Kidney epithelial cell (primary cell): ENCODE measurements at regions not wholly inside any gene's neighbourhood (a gene's known extent, or its start where the extent isn't known, plus 50 kb on each side); places are given as distances from the start of the nearest gene placed in this dataset.

Source experiments
- DNase-seq: peaks from one replicate; pipeline ENCODE4 v3.0.0-alpha.2; 2010; ENCODE audit warnings: low read depth
- H3K27me3 ChIP-seq: 2 replicates; pipeline ENCODE4 v1.6.0; 2011; ENCODE audit warnings: low read length; ENCODE audit not compliant: control insufficient read depth, insufficient read depth
- H3K36me3 ChIP-seq: 2 replicates; pipeline ENCODE4 v1.5.1; 2011; ENCODE audit warnings: low read length; ENCODE audit not compliant: control insufficient read depth, insufficient read depth
- H3K4me3 ChIP-seq: 2 replicates; pipeline ENCODE4 v1.5.1; 2011; ENCODE audit warnings: low read depth, mild to moderate bottlenecking, control low read depth, low read length
- TF ChIP-seq, protein P1 (sequence below): IDR thresholded peaks from 2 replicates; pipeline ENCODE4 v1.5.1; 2011; ENCODE audit warnings: mild to moderate bottlenecking, moderate library complexity, low read length, control low read depth, inconsistent platforms; ENCODE audit not compliant: insufficient read depth, poor library complexity, severe bottlenecking

- no peak for DNase-seq
- Histone ChIP-seq H3K36me3 (no peaks in the 10 kb centered on the region), H3K4me3 (no peak overlapping the region), H3K27me3 (no peaks in the 10 kb centered on the region)
- TF ChIP-seq, protein P1, sequence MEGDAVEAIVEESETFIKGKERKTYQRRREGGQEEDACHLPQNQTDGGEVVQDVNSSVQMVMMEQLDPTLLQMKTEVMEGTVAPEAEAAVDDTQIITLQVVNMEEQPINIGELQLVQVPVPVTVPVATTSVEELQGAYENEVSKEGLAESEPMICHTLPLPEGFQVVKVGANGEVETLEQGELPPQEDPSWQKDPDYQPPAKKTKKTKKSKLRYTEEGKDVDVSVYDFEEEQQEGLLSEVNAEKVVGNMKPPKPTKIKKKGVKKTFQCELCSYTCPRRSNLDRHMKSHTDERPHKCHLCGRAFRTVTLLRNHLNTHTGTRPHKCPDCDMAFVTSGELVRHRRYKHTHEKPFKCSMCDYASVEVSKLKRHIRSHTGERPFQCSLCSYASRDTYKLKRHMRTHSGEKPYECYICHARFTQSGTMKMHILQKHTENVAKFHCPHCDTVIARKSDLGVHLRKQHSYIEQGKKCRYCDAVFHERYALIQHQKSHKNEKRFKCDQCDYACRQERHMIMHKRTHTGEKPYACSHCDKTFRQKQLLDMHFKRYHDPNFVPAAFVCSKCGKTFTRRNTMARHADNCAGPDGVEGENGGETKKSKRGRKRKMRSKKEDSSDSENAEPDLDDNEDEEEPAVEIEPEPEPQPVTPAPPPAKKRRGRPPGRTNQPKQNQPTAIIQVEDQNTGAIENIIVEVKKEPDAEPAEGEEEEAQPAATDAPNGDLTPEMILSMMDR, result no peak
Measured at GRCh38 chr14:98769326-98769725, 502.7 kb downstream of the BCL11B start.

DNA sequence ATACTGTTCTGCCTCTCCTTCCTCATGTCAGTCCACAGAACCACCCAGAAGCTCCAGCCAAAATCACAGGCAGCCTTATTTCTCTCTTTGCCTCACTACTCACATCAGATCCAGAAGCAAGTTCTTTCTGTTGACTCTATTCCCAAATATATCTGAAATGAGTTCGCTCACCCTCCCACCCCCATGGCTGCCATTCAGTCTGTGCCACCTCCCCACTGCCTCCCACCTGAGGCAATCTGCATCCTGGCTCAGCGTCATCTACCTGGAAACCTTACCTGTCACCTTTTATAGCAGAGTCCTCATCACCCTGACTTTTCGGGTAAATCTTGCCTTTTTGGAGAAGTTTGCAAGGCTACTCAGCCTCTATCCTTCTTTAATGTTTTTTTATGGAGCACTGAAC is 501.8 kb downstream of the BCL11B start:
- Histone ChIP-seq H3K4me3 (no peak overlapping the region), H3K27me3 (no peaks in the 10 kb centered on the region), H3K36me3 (no peaks in the 10 kb centered on the region)
- TF ChIP-seq, protein P1, result no peak
- no peak for DNase-seq

DNA sequence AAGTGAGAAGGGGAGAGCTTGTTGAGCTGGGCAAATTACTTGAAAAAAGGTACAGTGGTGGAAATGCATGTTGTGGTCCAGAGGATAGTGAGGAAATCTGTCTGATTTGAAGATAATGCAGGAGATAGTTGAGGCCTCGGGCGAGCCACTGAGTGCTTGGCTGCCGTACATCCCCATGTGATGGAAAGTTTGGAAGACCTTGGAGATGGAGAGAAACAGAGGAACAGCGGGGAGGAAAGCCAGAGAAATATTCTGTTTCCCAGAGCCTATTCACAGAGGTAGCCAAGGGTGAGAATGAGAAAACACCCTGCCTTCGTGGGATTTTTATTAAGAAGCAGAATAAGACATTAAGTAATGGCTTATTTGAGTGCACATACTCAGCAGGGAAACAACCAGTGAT is 498.2 kb downstream of the BCL11B start:
- no peaks in the 10 kb centered on the region for H3K27me3 ChIP-seq
- no peak overlapping the region for H3K4me3 ChIP-seq
- TF ChIP-seq, protein P1, result no peak
- H3K36me3 ChIP-seq, result no peaks in the 10 kb centered on the region
- no peak for DNase-seq

- TF ChIP-seq, protein P1, result no peak
- Histone ChIP-seq H3K27me3 (no peaks in the 10 kb centered on the region), H3K4me3 (no peak overlapping the region), H3K36me3 (no peaks in the 10 kb centered on the region)
- DNase-seq, result no peak
Measured at GRCh38 chr14:98775892-98776291, 496.1 kb downstream of the BCL11B start.

- H3K36me3 ChIP-seq, result no peaks in the 10 kb centered on the region
- no peak for DNase-seq
- no peak overlapping the region for H3K4me3 ChIP-seq
- TF ChIP-seq, protein P1, result no peak
- no peaks in the 10 kb centered on the region for H3K27me3 ChIP-seq
Measured at GRCh38 chr14:98782062-98782461, 489.9 kb downstream of the BCL11B start.

DNA sequence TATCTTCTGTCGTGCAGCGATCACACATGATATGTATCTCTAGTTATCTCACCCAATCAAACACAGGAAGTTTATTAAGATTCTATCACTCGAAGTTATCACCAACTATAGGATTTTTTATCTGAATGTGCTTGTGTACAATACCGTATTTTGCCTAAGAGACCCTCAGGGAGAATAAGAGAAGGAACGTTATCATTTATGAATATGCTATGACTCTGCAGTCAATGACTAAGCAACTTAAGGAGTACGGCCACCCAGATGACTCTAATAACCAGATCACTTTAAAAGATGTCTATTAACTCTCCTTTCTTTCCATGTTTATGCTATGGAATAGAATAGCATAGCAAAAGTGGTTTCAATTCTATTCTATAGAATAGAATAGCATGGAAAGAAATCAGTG is 486.4 kb downstream of the BCL11B start:
- Histone ChIP-seq H3K27me3 (no peaks in the 10 kb centered on the region), H3K4me3 (no peak overlapping the region), H3K36me3 (no peaks in the 10 kb centered on the region)
- no peak for DNase-seq
- TF ChIP-seq, protein P1, result no peak
